ENCODE measurements at regions not wholly inside any gene's neighbourhood (a gene's known extent, or its start where the extent isn't known, plus 50 kb on each side); places are given as distances from the start of the nearest gene placed in this dataset.

- TF ChIP-seq CTCF (IDR thresholded peaks at IDR 0.05) (no peak), EZH2 (IDR thresholded peaks at IDR 0.05; ENCODE audit: borderline replicate concordance, insufficient read depth, low read depth, low read length, poor library complexity, severe bottlenecking) (no peak)
Observed at GRCh38 chr10:65340340-65340739, 1585.5 kb upstream of the LRRTM3 start.

Data from B cell (primary cell).